ENCODE measurements at regions not wholly inside any gene's neighbourhood (a gene's known extent, or its start where the extent isn't known, plus 50 kb on each side); places are given as distances from the start of the nearest gene placed in this dataset.

GRCh38 chr3:67995206-67995605 is 340.8 kb upstream of the SUCLG2 start:
- POLR2A ChIA-PET (ENCODE audit: partially characterized antibody), result no interaction called here
- peaks cover 0 to 2% of the 10 kb centered on the region in 2 donors for H3K27me3 Mint-ChIP-seq
- DNase-seq, result no peak
- Histone ChIP-seq H3K4me3 (ENCODE audit: low read length in 2 of 2) (no peak overlapping the region), H3K27ac (ENCODE audit: low read depth, low read length) (no peak overlapping the region), H3K4me1 (ENCODE audit: insufficient read depth, low read length) (no peaks in the 10 kb centered on the region), H3K9me3 (ENCODE audit: control insufficient read depth in 1 of 2, low read length in 2 of 2) (no peaks in the 10 kb centered on the region), H3K36me3 (ENCODE audit: insufficient read depth, low read length) (no peaks in the 10 kb centered on the region), H3K27me3 (ENCODE audit: insufficient read depth, low read length) (no peaks in the 10 kb centered on the region)
- H3K9me3 Mint-ChIP-seq, result peaks cover 0 to 2% (median 0%) of the 10 kb centered on the region in 8 donors
- CTCF ChIA-PET (ENCODE audit: partially characterized antibody), result no interaction called here
- peaks cover 0 to 1% (median 0%) of the 10 kb centered on the region in 4 donors for H3K4me1 Mint-ChIP-seq
- H3K36me3 Mint-ChIP-seq, result no peaks in the 10 kb centered on the region
- no peak overlapping the region for H3K4me3 Mint-ChIP-seq
- intact Hi-C loops (cut with micrococcal nuclease), result no loop called here
- no peak overlapping the region for H3K27ac Mint-ChIP-seq

GRCh38 chr3:67986706-67987105 is 332.3 kb upstream of the SUCLG2 start:
- H3K9me3 ChIP-seq (ENCODE audit: control insufficient read depth in 1 of 2, low read length in 2 of 2), result no peaks in the 10 kb centered on the region
- intact Hi-C loops (cut with micrococcal nuclease), result no loop called here

GRCh38 chr3:67983166-67983565 is 328.8 kb upstream of the SUCLG2 start:
- Mint-ChIP-seq H3K4me1 (peaks cover 0 to 3% (median under 1%) of the 10 kb centered on the region in 4 donors), H3K9me3 (peaks cover 0 to 1% (median 0%) of the 10 kb centered on the region in 8 donors), H3K27me3 (no peaks in the 10 kb centered on the region), H3K4me3 (no peak overlapping the region), H3K27ac (no peak overlapping the region), H3K36me3 (no peaks in the 10 kb centered on the region)
- no peaks in the 10 kb centered on the region for H3K4me1 ChIP-seq (ENCODE audit: insufficient read depth, low read length)
- ChIA-PET CTCF (ENCODE audit: partially characterized antibody) (no interaction called here), POLR2A (ENCODE audit: partially characterized antibody) (no interaction called here)
- intact Hi-C loops (cut with micrococcal nuclease), result no loop called here
- H3K36me3 ChIP-seq (ENCODE audit: insufficient read depth, low read length), result no peaks in the 10 kb centered on the region
- no peak for DNase-seq
- H3K9me3 ChIP-seq (ENCODE audit: control insufficient read depth in 1 of 2, low read length in 2 of 2), result no peaks in the 10 kb centered on the region
- no peak overlapping the region for H3K27ac ChIP-seq (ENCODE audit: low read depth, low read length)
- no peak overlapping the region for H3K4me3 ChIP-seq (ENCODE audit: low read length in 2 of 2)
- H3K27me3 ChIP-seq (ENCODE audit: insufficient read depth, low read length), result no peaks in the 10 kb centered on the region

More at GRCh38 chr3:67986706-67987105, 332.3 kb upstream of the SUCLG2 start:
- POLR2A ChIA-PET (ENCODE audit: partially characterized antibody), result no interaction called here
- H3K9me3 Mint-ChIP-seq, result peaks cover 0 to 1% (median 0%) of the 10 kb centered on the region in 8 donors
- H3K27ac ChIP-seq (ENCODE audit: low read depth, low read length), result no peak overlapping the region
- H3K27me3 Mint-ChIP-seq, result no peaks in the 10 kb centered on the region
- no peaks in the 10 kb centered on the region for H3K36me3 ChIP-seq (ENCODE audit: insufficient read depth, low read length)
- no peak overlapping the region for H3K27ac Mint-ChIP-seq
- H3K36me3 Mint-ChIP-seq, result no peaks in the 10 kb centered on the region
- CTCF ChIA-PET (ENCODE audit: partially characterized antibody), result no interaction called here
- peaks cover 0 to 3% (median under 1%) of the 10 kb centered on the region in 4 donors for H3K4me1 Mint-ChIP-seq
- no peak overlapping the region for H3K4me3 Mint-ChIP-seq
- no peaks in the 10 kb centered on the region for H3K4me1 ChIP-seq (ENCODE audit: insufficient read depth, low read length)
- H3K27me3 ChIP-seq (ENCODE audit: insufficient read depth, low read length), result no peaks in the 10 kb centered on the region
- no peak for DNase-seq
- H3K4me3 ChIP-seq (ENCODE audit: low read length in 2 of 2), result no peak overlapping the region

- Mint-ChIP-seq H3K36me3 (no peaks in the 10 kb centered on the region), H3K4me3 (no peak overlapping the region), H3K27ac (peak overlapping the region in 1 of 7 donors; percentile 6), H3K27me3 (no peaks in the 10 kb centered on the region), H3K4me1 (peaks cover 0 to 1% (median 0%) of the 10 kb centered on the region in 4 donors), H3K9me3 (peaks cover 0 to 1% (median 0%) of the 10 kb centered on the region in 8 donors)
- no peaks in the 10 kb centered on the region for H3K4me1 ChIP-seq (ENCODE audit: insufficient read depth, low read length)
- no peak for DNase-seq
- H3K4me3 ChIP-seq (ENCODE audit: low read length in 2 of 2), result no peak overlapping the region
- intact Hi-C loops (cut with micrococcal nuclease), result no loop called here
- no peaks in the 10 kb centered on the region for H3K27me3 ChIP-seq (ENCODE audit: insufficient read depth, low read length)
- CTCF ChIA-PET (ENCODE audit: partially characterized antibody), result no interaction called here
- POLR2A ChIA-PET (ENCODE audit: partially characterized antibody), result no interaction called here
- no peak overlapping the region for H3K27ac ChIP-seq (ENCODE audit: low read depth, low read length)
- no peaks in the 10 kb centered on the region for H3K36me3 ChIP-seq (ENCODE audit: insufficient read depth, low read length)
- no peaks in the 10 kb centered on the region for H3K9me3 ChIP-seq (ENCODE audit: control insufficient read depth in 1 of 2, low read length in 2 of 2)
Measured at GRCh38 chr3:67981077-67981476, 326.7 kb upstream of the SUCLG2 start.

GRCh38 chr3:67979342-67979741 is 324.9 kb upstream of the SUCLG2 start:
- no peaks in the 10 kb centered on the region for H3K27me3 ChIP-seq (ENCODE audit: insufficient read depth, low read length)
- no peak overlapping the region for H3K4me3 ChIP-seq (ENCODE audit: low read length in 2 of 2)
- no peaks in the 10 kb centered on the region for H3K4me1 ChIP-seq (ENCODE audit: insufficient read depth, low read length)
- H3K36me3 Mint-ChIP-seq, result no peaks in the 10 kb centered on the region
- POLR2A ChIA-PET (ENCODE audit: partially characterized antibody), result no interaction called here
- H3K9me3 Mint-ChIP-seq, result peaks cover 0 to 2% (median 0%) of the 10 kb centered on the region in 8 donors
- no peaks in the 10 kb centered on the region for H3K9me3 ChIP-seq (ENCODE audit: control insufficient read depth in 1 of 2, low read length in 2 of 2)
- DNase-seq, result no peak
- H3K36me3 ChIP-seq (ENCODE audit: insufficient read depth, low read length), result no peaks in the 10 kb centered on the region
- H3K27me3 Mint-ChIP-seq, result no peaks in the 10 kb centered on the region
- H3K27ac Mint-ChIP-seq, result no peak overlapping the region
- intact Hi-C loops (cut with micrococcal nuclease), result no loop called here
- H3K4me3 Mint-ChIP-seq, result no peak overlapping the region
- no peaks in the 10 kb centered on the region for H3K4me1 Mint-ChIP-seq
- no peak overlapping the region for H3K27ac ChIP-seq (ENCODE audit: low read depth, low read length)
- CTCF ChIA-PET (ENCODE audit: partially characterized antibody), result no interaction called here

- H3K27ac Mint-ChIP-seq, result no peak overlapping the region
- ChIA-PET POLR2A (ENCODE audit: partially characterized antibody) (no interaction called here), CTCF (ENCODE audit: partially characterized antibody) (no interaction called here)
- intact Hi-C loops (cut with micrococcal nuclease), result no loop called here
- Histone ChIP-seq H3K9me3 (ENCODE audit: control insufficient read depth in 1 of 2, low read length in 2 of 2) (no peaks in the 10 kb centered on the region), H3K27ac (ENCODE audit: low read depth, low read length) (no peak overlapping the region), H3K27me3 (ENCODE audit: insufficient read depth, low read length) (no peaks in the 10 kb centered on the region), H3K4me3 (ENCODE audit: low read length in 2 of 2) (no peak overlapping the region), H3K4me1 (ENCODE audit: insufficient read depth, low read length) (no peaks in the 10 kb centered on the region), H3K36me3 (ENCODE audit: insufficient read depth, low read length) (no peaks in the 10 kb centered on the region)
- no peak for DNase-seq
- no peaks in the 10 kb centered on the region for H3K27me3 Mint-ChIP-seq
- H3K9me3 Mint-ChIP-seq, result peaks cover 0 to 6% (median 0%) of the 10 kb centered on the region in 8 donors
- H3K36me3 Mint-ChIP-seq, result no peaks in the 10 kb centered on the region
- no peaks in the 10 kb centered on the region for H3K4me1 Mint-ChIP-seq
- H3K4me3 Mint-ChIP-seq, result no peak overlapping the region
Measured at GRCh38 chr3:67977762-67978161, 323.4 kb upstream of the SUCLG2 start.

GRCh38 chr3:67976663-67977062 is 322.3 kb upstream of the SUCLG2 start:
- H3K27ac ChIP-seq (ENCODE audit: low read depth, low read length), result no peak overlapping the region
- intact Hi-C loops (cut with micrococcal nuclease), result no loop called here
- H3K4me1 ChIP-seq (ENCODE audit: insufficient read depth, low read length), result no peaks in the 10 kb centered on the region
- ChIA-PET CTCF (ENCODE audit: partially characterized antibody) (no interaction called here), POLR2A (ENCODE audit: partially characterized antibody) (no interaction called here)
- no peaks in the 10 kb centered on the region for H3K36me3 ChIP-seq (ENCODE audit: insufficient read depth, low read length)
- no peak overlapping the region for H3K4me3 ChIP-seq (ENCODE audit: low read length in 2 of 2)
- DNase-seq, result no peak
- Mint-ChIP-seq H3K4me1 (no peaks in the 10 kb centered on the region), H3K9me3 (peaks cover 0 to 6% (median 0%) of the 10 kb centered on the region in 8 donors), H3K27ac (no peak overlapping the region), H3K4me3 (no peak overlapping the region), H3K36me3 (no peaks in the 10 kb centered on the region), H3K27me3 (no peaks in the 10 kb centered on the region)
- H3K9me3 ChIP-seq (ENCODE audit: control insufficient read depth in 1 of 2, low read length in 2 of 2), result no peaks in the 10 kb centered on the region
- H3K27me3 ChIP-seq (ENCODE audit: insufficient read depth, low read length), result no peaks in the 10 kb centered on the region

GRCh38 chr3:67964596-67964995 is 310.2 kb upstream of the SUCLG2 start:
- H3K27me3 ChIP-seq (ENCODE audit: insufficient read depth, low read length), result no peaks in the 10 kb centered on the region
- H3K36me3 Mint-ChIP-seq, result peaks cover 0 to 4% of the 10 kb centered on the region in 2 donors
- H3K27ac Mint-ChIP-seq, result peak overlapping the region in 1 of 7 donors; percentile 33
- H3K4me1 ChIP-seq (ENCODE audit: insufficient read depth, low read length), result no peaks in the 10 kb centered on the region
- ChIA-PET CTCF (ENCODE audit: partially characterized antibody) (no interaction called here), POLR2A (ENCODE audit: partially characterized antibody) (no interaction called here)
- intact Hi-C loops (cut with micrococcal nuclease), result no loop called here
- H3K4me3 ChIP-seq (ENCODE audit: low read length in 2 of 2), result no peak overlapping the region
- peaks cover 0 to 7% (median 1%) of the 10 kb centered on the region in 4 donors for H3K4me1 Mint-ChIP-seq
- peaks cover 0 to 1% of the 10 kb centered on the region in 2 donors for H3K27me3 Mint-ChIP-seq
- H3K27ac ChIP-seq (ENCODE audit: low read depth, low read length), result no peak overlapping the region
- H3K9me3 Mint-ChIP-seq, result peaks cover 1 to 16% (median 5%) of the 10 kb centered on the region in 8 donors
- H3K4me3 Mint-ChIP-seq, result no peak overlapping the region
- H3K36me3 ChIP-seq (ENCODE audit: insufficient read depth, low read length), result no peaks in the 10 kb centered on the region
- no peaks in the 10 kb centered on the region for H3K9me3 ChIP-seq (ENCODE audit: control insufficient read depth in 1 of 2, low read length in 2 of 2)
- DNase-seq, result no peak

Measured in CD4-positive, alpha-beta memory T cell (primary cell).